Left colon (tissue), 2 donors: ENCODE measurements at regions not wholly inside any gene's neighbourhood (a gene's known extent, or its start where the extent isn't known, plus 50 kb on each side); places are given as distances from the start of the nearest gene placed in this dataset.
"Not testable (repeated sequence)": the region's sequence is repeated elsewhere in the genome, so short reads cannot be mapped to it uniquely, and the experiment has no call there.

ENCODE experiments used
- ATAC-seq: fragments of 200-7000 bp; cut with Tn5 transposase; one replicate; pipeline ENCODE4 v1.9.1; 2020; ENCODE audit warnings: mild to moderate bottlenecking, moderate library complexity
- DNase-seq, 2 donors: peaks; one replicate each; pipeline ENCODE4 v3.0.0-alpha.2; 2020
- intact Hi-C, 2 donors: fragments of 100-400 bp; cut with DNase I in 1 of 2; cut with micrococcal nuclease in 1 of 2; formaldehyde crosslinking; loops; one replicate each; pipeline versions ENCODE4 v1.11.2 to v1.14.0; 2022; cut with DNase I, micrococcal nuclease
- donor health status: DM: no; HTN: no; CAD: no.
- donor health status: DM: yes; HTN: yes; CAD: no.

DNA sequence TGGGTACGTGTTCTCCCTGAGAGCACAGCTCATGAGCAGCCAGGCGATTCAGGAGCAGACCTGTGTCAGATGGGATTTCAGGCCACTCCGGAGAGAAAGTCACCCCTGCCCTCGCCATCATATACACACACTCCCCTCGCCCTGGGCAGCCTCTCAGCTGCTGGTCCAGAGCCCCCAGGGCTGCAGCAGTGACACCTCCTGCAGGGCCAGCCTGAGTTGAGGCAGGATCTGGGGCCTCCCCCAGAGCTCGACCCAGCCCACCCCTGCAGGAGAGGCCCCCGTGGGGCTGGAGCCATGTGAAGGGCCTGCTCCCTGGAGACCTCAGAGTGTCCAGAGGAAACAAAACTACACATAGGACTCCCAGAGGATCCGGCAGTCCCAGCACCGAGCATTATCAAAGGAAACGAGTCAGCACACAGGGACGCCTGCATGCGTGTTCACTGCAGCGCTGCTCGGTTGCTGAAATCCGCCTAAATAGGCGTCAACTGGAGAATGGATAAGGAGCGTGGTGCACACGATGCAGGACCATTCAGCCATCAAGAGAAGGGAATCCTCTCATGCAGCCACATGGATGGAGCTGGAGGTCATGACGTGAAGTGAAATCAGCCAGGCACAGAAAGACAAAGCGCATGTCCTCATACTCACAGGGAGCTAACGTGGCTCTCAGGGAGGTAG lies 104.0 kb downstream of the TNFAIP2 start:
- DNase-seq: no peak
- ATAC-seq: no peak
- intact Hi-C loops: no loop called here

DNA sequence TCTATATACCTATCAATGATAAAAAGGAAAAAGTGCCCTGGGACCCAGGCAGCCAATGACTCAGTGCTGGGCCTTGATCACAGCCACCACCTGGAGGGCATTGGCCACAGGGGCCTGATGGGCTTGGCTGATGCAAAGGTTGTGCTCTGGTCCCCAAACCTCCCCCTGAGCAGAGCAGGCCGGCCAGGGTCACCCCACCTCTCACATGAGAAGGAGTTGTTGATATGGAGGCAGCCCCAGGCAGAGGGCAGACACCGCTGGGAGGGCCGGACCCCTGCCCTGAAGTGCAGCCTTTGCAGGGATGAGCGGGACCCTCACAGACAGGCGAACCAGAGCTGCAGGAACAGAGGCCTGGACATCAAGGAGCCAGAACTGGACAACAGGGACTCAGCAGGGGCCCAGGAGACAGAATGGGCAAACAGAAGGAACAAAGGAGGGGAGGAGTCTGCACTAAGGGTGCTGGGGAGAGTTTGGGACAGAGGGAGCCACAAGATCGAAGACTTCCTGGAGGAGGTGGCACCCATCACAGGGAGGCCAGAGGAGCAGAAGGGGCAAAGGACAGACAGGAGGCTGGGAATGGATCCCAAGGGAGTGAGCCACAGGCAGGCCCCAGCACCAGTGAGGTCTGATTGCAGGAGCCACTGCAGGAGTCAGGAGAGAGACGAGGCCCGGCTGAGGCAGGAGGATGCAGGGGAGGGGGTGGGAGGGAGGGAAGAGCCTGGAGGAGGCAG lies 105.0 kb downstream of the TNFAIP2 start:
- intact Hi-C loops: no loop called here
- DNase-seq (no peak), ATAC-seq (no peak)

DNA sequence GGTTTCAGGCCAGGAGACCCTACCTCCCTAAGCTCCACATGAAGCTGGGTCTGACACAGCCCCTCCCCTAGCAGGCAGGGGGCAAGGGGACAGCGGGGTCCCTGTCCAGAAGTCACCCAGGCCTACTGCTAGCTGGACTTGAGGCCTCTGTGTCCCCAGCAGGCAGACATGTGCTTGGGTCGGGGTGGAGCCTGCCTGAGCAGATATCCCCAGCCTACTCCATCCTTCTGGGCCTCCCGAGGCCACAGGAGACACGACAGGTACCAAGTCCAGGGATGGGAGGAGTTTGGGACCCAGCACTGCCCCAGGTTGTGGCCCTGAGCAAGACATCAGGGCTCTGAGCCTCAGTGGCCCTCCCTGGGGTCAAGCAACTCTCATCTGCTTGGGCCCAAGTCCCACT lies 105.2 kb upstream of the EIF5 start:
- ATAC-seq: no peak
- intact Hi-C loops: no loop called here
- DNase-seq: no peak

DNA sequence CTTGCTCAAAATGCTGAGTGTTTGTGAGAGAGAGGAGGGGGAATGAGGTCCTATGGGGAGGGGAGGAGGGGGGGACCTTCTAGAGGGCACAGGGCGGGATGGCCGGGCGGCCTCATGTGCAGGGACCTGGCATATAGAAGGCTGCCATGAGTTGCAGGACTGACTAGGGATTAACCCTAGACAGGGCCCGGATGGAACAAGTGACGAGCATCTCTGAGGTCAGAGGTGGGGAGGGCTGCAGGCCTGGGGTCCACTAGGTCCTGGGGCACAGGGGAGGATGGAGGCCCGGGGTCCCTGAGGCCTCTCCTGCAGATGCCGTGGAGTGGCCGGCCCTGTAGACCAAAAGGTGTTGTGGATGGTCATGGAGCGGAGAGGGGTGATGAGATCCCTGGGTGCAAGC lies 104.0 kb upstream of the EIF5 start:
- intact Hi-C loops: no loop called here
- DNase-seq: no peak

DNA sequence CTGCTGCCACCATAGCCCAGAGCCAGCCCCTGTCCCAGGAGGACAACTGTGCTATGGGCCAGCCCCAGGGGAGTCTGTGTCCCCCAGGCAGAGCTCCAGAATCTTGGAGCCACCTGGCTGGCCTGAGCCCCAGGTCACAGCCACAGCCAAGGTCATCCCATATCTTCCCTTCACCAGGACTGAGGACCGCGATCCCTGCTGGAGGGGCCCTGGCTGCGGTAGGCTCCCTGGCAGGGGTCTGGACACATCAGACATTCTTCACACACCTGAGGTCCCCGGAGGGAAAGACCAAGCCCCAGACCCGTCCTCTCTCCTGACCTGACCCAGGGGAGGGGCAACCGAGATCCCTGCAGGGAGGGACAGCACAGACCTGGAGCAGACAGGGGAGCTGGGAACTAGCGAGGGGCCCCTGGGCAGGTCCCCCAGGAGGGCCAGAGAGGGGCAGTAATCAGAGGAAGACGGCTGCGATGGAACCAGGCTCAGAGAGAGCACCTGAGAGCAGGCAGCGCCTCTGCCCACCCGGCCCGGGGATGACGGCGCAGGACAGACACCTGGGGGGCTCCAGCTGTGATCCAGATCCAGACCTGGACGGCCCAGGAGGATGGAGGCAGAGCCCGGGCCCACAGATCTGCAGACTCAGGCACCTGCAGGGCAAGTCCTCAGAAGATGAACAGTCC lies 103.2 kb upstream of the EIF5 start:
- intact Hi-C loops: no loop called here
- DNase-seq (no peak), ATAC-seq (no peak)

More for the DNA sequence above, 104.0 kb upstream of the EIF5 start:
- ATAC-seq: no peak

DNA sequence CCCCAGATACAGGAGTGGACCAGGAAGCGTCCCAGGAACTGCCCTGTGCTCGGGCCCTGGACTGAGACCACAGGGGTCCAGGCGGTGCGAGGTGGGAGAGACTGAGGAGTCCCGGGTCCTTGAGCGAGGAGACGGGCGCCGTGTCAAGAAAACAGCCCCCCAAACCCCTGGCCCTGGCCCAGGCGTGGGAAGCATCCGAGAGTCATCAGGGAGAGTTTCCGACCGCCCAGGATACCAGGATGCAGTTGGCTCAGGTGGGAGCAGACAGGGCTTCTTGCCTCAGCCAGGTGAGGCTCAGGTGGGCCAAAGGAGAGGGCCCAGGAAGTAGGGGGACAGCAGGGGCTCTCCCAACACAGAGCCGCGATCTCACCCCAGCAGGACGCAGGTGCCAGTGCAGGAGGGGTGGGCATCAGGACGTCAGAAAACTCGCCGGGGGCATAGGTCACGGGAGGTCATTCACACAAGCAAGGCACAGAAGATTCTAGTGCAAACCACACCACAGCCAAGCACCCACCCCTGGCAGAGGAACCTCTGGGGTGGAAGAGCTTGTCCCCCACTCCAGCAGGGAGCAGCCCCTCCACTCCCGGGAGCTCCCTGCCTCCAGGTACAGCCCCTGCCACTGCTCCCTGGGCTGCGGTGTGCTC lies 102.5 kb upstream of the EIF5 start:
- intact Hi-C loops: no loop called here
- DNase-seq (no peak), ATAC-seq (no peak)

DNA sequence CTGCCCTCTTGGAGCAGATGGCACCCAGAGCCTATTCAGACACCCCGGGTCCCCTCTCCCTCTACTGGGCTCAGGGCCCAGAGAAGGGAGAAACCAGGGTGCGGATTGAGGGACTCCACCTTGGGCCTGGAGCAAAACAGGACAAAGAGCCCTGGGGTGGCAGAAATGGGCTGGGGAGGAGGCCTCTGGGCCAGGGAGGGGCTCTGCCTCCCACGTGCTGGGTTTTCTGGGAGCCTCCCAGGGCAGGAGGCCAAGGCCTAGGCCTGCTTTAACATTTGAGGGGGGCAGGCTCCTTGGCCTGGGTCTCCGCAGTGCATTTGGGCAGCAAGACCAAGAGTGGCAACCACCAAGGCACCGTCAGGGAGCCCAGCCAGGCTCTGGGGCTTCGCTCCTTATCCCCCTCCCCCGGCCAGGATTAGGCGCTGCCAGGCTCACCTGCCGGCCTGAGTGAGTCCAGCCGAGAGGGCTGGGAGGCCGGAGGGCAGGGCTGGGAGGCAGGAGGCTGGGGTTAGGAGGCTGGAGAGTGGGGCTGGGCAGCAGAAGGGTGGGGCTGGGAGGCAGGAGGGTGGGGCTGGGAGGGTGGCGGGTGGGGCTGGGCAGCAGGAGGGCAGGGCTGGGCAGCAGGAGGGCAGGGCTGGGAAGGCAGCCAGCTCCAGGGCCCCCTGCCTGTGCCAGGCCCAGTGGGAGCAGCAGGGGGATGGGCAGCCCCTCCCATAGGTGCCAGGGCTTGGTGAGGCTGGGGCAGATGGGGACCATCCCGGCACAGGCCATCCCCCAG lies 101.8 kb upstream of the EIF5 start:
- ATAC-seq (peak; percentile 94), DNase-seq (peak in 1 of 2 donors; percentile 38)
- intact Hi-C loops: no loop called here

DNA sequence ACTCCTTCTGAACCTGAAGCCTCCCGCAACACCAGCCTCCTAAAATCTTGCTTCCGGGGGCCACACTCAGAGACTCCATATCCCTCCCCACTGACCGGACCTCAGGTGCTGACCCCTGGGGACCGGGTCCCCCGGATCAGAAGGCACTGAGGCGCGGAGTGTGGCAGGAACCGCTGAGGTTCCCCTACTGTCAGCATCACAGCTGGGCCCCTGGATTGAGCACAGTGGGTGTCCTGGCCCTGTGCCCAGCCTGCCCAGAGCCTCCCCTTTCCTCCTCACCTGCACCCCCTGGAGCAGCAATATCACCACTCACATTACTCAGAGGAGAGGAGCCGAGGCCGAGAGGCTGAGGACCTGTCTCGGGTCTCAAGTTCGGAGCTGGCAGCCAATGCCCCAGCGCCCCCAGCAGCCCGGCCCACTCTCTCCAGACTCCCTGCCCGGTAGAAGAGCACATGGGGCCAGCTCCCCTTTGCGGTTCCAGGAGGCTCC lies 101.2 kb upstream of the EIF5 start:
- ATAC-seq: no peak
- intact Hi-C loops: no loop called here
- no peak for DNase-seq

DNA sequence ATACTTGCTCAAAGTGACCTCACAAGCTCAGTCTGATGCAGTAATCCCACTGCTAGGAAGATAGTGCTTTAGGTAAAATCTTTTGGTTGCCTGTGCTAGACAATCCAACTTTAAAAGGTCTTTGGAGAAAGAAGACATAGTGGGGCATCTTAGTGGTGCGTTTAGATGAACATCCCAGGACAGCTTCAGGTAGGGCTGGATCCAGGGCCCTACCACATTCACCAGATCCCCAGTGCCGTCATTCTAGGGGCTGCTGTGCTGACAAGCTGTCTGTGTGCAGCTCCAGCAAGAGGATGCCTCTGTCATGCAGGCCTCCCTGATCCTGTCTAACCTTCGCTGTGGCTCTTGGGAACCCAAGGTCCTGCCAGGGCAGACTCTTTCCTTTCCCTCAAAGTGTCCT lies 100.7 kb upstream of the EIF5 start:
- no peak for DNase-seq
- no peak for ATAC-seq
- intact Hi-C loops: no loop called here

DNA sequence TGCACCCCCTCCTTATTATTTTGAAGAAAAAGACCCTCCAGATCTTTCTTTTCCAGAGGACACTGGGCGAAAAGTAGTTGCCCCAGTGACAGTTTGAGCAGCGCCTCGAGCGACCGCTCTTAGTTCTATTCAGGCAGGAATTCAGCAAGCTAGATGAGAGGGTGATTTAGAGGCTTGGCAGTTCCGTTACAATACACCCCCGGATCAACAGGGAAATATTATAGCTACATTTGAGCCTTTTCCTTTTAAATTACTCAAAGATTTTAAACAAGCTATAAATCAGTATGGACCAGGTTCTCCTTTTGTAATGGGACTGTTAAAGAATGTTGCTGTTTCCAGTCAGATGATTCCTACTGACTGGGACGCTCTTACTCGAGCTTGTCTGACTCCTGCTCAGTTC lies 99.2 kb upstream of the EIF5 start:
- intact Hi-C loops, DNase-seq, ATAC-seq: not testable (repeated sequence)

DNA sequence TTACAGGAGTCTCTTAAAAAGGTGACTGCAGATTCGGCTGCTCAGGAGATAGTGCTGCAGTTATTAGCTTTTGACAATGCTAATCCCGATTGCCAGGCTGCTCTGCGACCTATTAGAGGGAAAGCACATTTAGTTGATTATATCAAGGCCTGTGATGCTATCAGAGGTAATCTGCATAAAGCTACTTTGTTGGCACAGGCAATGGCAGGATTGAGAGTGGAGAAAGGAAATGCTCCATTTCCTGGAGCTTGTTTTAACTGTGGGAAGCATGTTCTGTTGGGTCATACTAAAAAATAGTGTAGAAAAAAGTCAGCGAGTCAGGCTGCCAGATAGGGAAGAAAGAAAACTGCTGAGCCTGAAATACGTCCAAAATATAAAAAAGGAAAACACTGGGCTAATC lies 98.5 kb upstream of the EIF5 start:
- DNase-seq, intact Hi-C loops, ATAC-seq: not testable (repeated sequence)

DNA sequence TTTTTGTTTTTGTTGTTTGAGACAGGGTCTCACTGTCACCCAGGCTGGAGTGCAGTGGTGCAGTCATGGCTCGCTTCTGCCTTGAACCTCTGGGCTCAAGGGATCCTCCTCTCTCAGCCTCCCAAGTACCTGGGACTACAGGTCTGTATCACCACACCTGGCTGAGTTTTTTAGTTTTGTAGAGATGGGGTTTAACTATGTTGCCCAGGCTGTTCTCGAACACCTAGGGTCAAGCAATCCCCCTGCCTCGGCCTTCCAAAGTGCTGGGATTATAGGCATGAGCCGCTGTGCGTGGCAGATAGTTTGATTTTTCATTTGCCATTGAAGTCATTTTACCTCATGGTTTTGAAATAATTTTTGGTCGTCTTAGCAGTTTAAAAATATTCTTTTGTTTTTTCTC lies 94.3 kb upstream of the EIF5 start:
- DNase-seq (peak in 1 of 2 donors; percentile 4), ATAC-seq (no peak)
- intact Hi-C loops: no loop called here

DNA sequence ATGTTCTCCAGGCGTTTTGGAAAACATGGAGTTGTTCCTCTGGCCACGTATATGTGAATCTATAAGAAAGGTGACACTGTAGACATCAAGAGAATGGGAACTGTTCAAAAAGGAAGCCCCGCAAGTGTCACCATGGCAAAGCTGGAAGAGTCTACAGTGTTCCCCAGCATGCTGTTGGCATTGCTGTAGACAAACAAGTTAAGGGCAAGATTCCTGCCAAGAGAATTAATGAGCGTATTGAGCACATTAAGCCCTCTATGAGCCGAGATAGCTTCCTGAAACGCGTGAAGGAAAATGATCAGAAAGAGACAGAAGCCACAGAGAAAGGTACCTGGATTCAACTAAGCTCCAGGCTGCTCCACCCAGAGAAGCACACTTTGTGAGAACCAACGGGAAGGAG lies 92.5 kb upstream of the EIF5 start:
- intact Hi-C loops: no loop called here
- DNase-seq: no peak
- ATAC-seq: no peak

DNA sequence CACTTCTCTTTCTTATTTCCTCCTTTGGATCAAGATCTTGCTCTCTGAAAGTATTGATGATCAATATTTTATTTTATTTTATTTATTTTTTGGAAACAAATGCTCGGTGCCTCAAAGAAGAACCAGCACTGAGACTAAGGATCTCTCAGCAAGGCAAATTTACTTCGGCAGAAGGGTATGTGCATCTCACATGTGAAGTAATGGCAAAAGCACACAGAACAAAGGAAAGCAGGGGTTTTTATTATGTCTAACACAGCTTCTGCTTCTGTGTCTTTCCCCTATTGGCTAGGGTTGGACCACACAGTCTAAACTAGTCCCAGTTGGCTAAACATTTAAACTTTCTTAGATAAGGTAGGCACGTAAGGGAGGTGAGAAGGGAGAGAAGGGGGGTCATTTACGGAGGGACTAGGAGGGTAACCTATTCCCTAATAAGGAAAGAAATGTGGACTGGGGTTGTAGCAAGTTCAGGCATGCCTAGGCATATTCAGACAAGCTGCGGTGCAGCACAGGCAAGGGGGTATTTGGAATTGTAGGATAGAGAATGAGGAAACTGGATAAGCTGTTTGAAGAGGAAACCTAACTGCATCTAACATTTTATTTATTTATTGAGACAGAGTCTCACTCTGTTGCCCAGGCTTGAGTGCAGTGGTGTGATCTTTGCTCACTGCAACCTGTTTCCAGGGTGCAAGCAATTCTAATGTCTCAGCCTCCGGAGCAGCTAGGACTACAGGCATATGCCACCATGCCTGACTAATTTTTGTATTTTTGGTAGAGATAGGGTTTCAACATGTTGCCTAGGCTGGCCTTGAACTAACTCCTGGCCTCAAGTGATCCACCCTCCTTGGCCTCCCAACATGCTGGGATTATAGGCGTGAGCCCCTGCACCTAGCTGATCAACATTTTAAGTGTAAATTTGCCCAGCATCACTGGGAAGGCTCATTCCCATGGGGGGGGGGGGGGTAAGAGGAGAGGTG lies 90.0 kb upstream of the EIF5 start:
- DNase-seq (no peak), ATAC-seq (no peak)
- intact Hi-C loops: no loop called here

DNA sequence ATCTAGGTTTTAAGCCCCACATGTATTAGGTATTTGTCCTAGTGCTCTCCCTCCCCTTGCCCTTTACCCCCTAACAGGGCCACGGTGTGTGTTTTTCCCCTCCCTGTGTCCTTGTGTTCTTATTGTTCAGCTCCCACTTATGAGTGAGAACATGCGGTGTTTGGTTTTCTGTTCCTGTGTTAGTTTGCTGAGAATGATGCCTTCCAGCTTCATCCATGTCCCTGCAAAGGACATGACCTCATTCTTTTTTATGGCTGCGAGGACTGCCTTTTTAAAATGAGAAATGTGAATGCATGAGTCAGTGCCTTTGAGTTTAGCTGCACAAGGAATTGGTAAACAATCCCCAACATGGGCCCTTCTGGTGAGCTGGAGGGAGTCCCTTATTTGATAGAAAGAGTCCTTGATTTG lies 88.4 kb upstream of the EIF5 start:
- intact Hi-C loops, DNase-seq: not testable (repeated sequence)
- peak; percentile 29 for ATAC-seq

DNA sequence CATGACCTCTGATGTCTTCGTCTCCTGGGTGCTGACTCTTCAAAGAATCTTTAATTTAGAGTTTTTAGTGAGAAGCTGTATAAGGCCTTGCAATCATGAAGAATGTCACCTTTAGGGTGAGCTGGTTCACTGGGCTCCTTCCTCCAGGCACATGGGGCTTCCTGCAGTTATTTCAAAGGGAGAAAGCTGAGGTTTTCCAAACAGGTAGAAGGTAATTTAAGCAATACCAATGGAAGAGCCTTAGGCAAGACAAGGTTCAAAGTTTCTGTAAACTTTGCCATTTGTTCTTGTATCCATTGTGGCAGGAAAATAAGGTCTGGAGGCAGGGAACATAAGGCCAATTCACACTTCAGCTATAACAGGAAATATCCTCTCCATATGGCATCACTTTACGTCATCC lies 88.0 kb upstream of the EIF5 start:
- no peak for ATAC-seq
- no peak for DNase-seq
- intact Hi-C loops: no loop called here

DNA sequence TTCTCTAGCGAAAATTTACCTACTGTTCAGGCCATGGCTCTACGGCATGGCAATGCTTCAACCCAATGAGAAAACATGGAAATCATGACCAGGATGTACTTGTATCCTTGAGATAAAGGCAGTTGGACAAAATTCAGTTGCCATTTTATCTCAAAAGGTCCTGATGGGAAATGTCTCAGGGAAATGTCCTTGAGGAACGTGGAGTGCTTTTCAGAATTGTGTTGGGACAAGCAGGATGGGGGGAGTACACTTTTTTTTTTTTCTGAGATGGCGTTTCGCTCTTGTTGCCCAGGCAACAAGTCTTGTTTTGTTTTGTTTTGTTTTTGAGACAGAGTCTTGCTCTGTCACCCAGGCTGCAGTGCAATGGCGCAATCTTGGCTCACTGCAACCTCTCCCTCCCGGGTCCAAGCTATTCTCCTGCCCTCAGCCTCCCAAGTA lies 86.8 kb upstream of the EIF5 start:
- intact Hi-C loops: no loop called here
- DNase-seq (no peak), ATAC-seq (no peak)

DNA sequence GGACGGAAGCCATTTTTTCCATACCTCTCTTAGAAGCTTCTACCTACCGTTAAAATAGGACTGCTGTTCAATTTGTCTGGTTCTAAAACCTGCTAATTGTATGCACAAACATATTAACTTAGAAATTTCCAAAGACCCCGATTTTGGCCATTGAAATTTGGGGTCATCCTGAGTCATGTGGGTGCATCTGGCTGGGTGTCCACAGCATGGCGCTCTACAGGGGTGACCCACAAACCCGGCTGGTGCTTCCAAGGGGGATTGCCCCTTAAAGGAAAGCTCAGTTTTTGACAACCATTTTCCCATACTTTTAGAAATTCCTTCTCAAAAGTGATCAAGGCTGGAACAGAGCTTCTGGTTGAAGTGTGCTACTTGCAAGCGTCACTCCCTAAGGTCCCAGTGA lies 83.9 kb upstream of the EIF5 start:
- intact Hi-C loops: no loop called here
- ATAC-seq (no peak), DNase-seq (no peak)
